IMR-90 (cell line): ENCODE measurements at regions not wholly inside any gene's neighbourhood (a gene's known extent, or its start where the extent isn't known, plus 50 kb on each side); places are given as distances from the start of the nearest gene placed in this dataset.

Source experiments
- ATAC-seq: fragments of 200-7000 bp; cut with Tn5 transposase; 2 replicates; pipeline ENCODE4 v1.9.1; 2020; ENCODE audit warnings: low read depth, mild to moderate bottlenecking, moderate library complexity
- BruUV-seq: library from RNA; stranded (reverse); fragments of 400-500 nt; replicated peaks from 2 replicates; lab custom pipeline; 2021; lab: Mats Ljungman, UMichigan
- CTCF ChIA-PET: fragments of 300-600 bp; formaldehyde crosslinking; extraction: SDS; loops from one replicate; lab custom pipeline; 2021; ENCODE audit warnings: antibody characterized with exemption; lab: Yijun Ruan, JAX
- POLR2A ChIA-PET: fragments of 300-600 bp; sonication (Branson Sonifier 250); formaldehyde crosslinking; loops from one replicate; lab custom pipeline; 2022; ENCODE audit warnings: antibody characterized with exemption; ENCODE audit not compliant: unreplicated experiment; lab: Charles Lee
- DNase-seq: peaks from one replicate; pipeline ENCODE4 v3.0.0; 2013
- H2AFZ ChIP-seq: replicated peaks from 2 replicates; pipeline ENCODE3; 2013; ENCODE audit warnings: low read length, mild to moderate bottlenecking; ENCODE audit not compliant: poor library complexity
- H2AK5ac ChIP-seq: 2 replicates; pipeline ENCODE4 v1.6.1; 2013; ENCODE audit warnings: low read depth, low read length, inconsistent platforms
- H2AK9ac ChIP-seq: replicated peaks from 2 replicates; pipeline ENCODE3; 2013; ENCODE audit warnings: mild to moderate bottlenecking, low read depth, low read length, moderate library complexity; ENCODE audit not compliant: poor library complexity
- H2BK120ac ChIP-seq: 2 replicates; pipeline ENCODE4 v1.6.1; 2013; ENCODE audit warnings: low read depth, low read length, inconsistent platforms
- H2BK15ac ChIP-seq: 3 replicates; pipeline ENCODE4 v1.6.1; 2013; ENCODE audit warnings: low read depth, low read length, inconsistent platforms
- H2BK20ac ChIP-seq: 2 replicates; pipeline ENCODE4 v1.6.1; 2013; ENCODE audit warnings: low read depth, mild to moderate bottlenecking, inconsistent platforms, low read length, moderate library complexity
- H2BK5ac ChIP-seq: 2 replicates; pipeline ENCODE4 v1.6.1; 2013; ENCODE audit warnings: mild to moderate bottlenecking, low read depth, low read length, inconsistent platforms; ENCODE audit not compliant: poor library complexity, severe bottlenecking
- H3K14ac ChIP-seq: replicated peaks from 2 replicates; pipeline ENCODE4 v1.6.1; 2013; ENCODE audit warnings: low read depth, low read length, inconsistent platforms
- H3K18ac ChIP-seq: 2 replicates; pipeline ENCODE4 v1.6.1; 2013; ENCODE audit warnings: low read depth, low read length, control low read depth
- H3K23ac ChIP-seq: 2 replicates; pipeline ENCODE4 v1.6.1; 2013; ENCODE audit warnings: low read depth, low read length, inconsistent platforms
- H3K27ac ChIP-seq: 2 replicates; pipeline ENCODE4 v1.5.1; 2013; ENCODE audit warnings: mild to moderate bottlenecking, control low read depth, low read length; ENCODE audit not compliant: insufficient read depth
- H3K27me3 ChIP-seq: 2 replicates; pipeline ENCODE4 v1.6.1; 2013; ENCODE audit warnings: low read length; ENCODE audit not compliant: control insufficient read depth, insufficient read depth
- H3K36me3 ChIP-seq: 2 replicates; pipeline ENCODE4 v1.6.1; 2013; ENCODE audit warnings: low read length, mixed read lengths; ENCODE audit not compliant: control insufficient read depth, insufficient read depth
- H3K4ac ChIP-seq: 2 replicates; pipeline ENCODE4 v1.6.1; 2013; ENCODE audit warnings: low read depth, low read length, inconsistent platforms
- H3K4me1 ChIP-seq: 2 replicates; pipeline ENCODE4 v1.6.1; 2013; ENCODE audit warnings: low read length, mixed read lengths; ENCODE audit not compliant: control insufficient read depth, insufficient read depth
- H3K4me2 ChIP-seq: 2 replicates; pipeline ENCODE4 v1.6.1; 2013; ENCODE audit warnings: low read depth, mild to moderate bottlenecking, control low read depth, low read length, moderate library complexity
- H3K4me3 ChIP-seq: 2 replicates; pipeline ENCODE4 v1.5.1; 2013; ENCODE audit warnings: low read depth, mild to moderate bottlenecking, control low read depth, low read length, moderate library complexity; ENCODE audit not compliant: insufficient read depth
- H3K56ac ChIP-seq: 2 replicates; pipeline ENCODE4 v1.6.1; 2013; ENCODE audit warnings: low read length, inconsistent platforms; ENCODE audit not compliant: insufficient read depth; ENCODE audit errors: extremely low read depth
- H3K79me1 ChIP-seq, 2 experiments: 2 replicates each; pipeline ENCODE4 v1.6.1; 2013; ENCODE audit warnings: low read length in 2 of 2, inconsistent platforms in 1 of 2, low read depth in 1 of 2
- H3K9ac ChIP-seq: 2 replicates; pipeline ENCODE4 v1.6.1; 2013; ENCODE audit warnings: low read depth, low read length, control low read depth
- H3K9me1 ChIP-seq: 2 replicates; pipeline ENCODE4 v1.6.1; 2013; ENCODE audit warnings: low read length, inconsistent platforms; ENCODE audit not compliant: insufficient read depth
- H3K9me3 ChIP-seq: 2 replicates; pipeline ENCODE4 v1.6.1; 2013; ENCODE audit warnings: low read length; ENCODE audit not compliant: control insufficient read depth, insufficient read depth
- H4K20me1 ChIP-seq: 2 replicates; pipeline ENCODE4 v1.6.1; 2013; ENCODE audit warnings: low read length, inconsistent platforms; ENCODE audit not compliant: insufficient read depth
- H4K5ac ChIP-seq: 2 replicates; pipeline ENCODE4 v1.6.1; 2013; ENCODE audit warnings: mild to moderate bottlenecking, low read depth, low read length, control low read depth
- H4K8ac ChIP-seq, 2 experiments: 2 replicates each; pipeline ENCODE4 v1.6.1; 2013; ENCODE audit warnings: low read depth in 2 of 2, low read length in 2 of 2, control low read depth in 1 of 2, inconsistent platforms in 1 of 2
- H4K91ac ChIP-seq: 2 replicates; pipeline ENCODE4 v1.6.1; 2013; ENCODE audit warnings: low read depth, low read length, inconsistent platforms; ENCODE audit not compliant: insufficient read depth
- BHLHE40 ChIP-seq: fragments of 150-350 bp; IDR thresholded peaks from 2 replicates; pipeline ENCODE4 v1.6.1; 2016; ENCODE audit warnings: mild to moderate bottlenecking, low read depth, low read length
- CEBPB ChIP-seq: IDR thresholded peaks from 2 replicates; pipeline ENCODE4 v1.6.1; 2012; ENCODE audit warnings: low read depth, low read length, improper control_type of control experiment
- CHD1 ChIP-seq: IDR thresholded peaks from 2 replicates; pipeline ENCODE4 v1.6.1; 2012; ENCODE audit warnings: low read depth, low read length, improper control_type of control experiment
- FOS ChIP-seq: fragments of 150-350 bp; IDR thresholded peaks from 2 replicates; pipeline ENCODE4 v1.6.1; 2016; ENCODE audit warnings: low read depth, low read length
- MAZ ChIP-seq: IDR thresholded peaks from 2 replicates; pipeline ENCODE4 v1.6.1; 2012; ENCODE audit warnings: low read depth, mild to moderate bottlenecking, low read length, improper control_type of control experiment, moderate library complexity, borderline replicate concordance
- MXI1 ChIP-seq: IDR thresholded peaks from 2 replicates; pipeline ENCODE4 v1.6.1; 2012; ENCODE audit warnings: low read depth, mild to moderate bottlenecking, low read length, moderate library complexity, borderline replicate concordance
- RAD21 ChIP-seq: IDR thresholded peaks from 2 replicates; pipeline ENCODE4 v1.6.1; 2012; ENCODE audit warnings: low read length, improper control_type of control experiment
- RFX5 ChIP-seq: IDR thresholded peaks from 2 replicates; pipeline ENCODE4 v1.8.0; 2012; ENCODE audit warnings: low read depth, mild to moderate bottlenecking, low read length, moderate library complexity
- SMC3 ChIP-seq: fragments of 150-350 bp; IDR thresholded peaks from 2 replicates; pipeline ENCODE4 v1.6.1; 2016; ENCODE audit warnings: low read depth, mild to moderate bottlenecking, antibody characterized with exemption, low read length, moderate library complexity
- WGBS, 2 experiments: methylation state at CpG; one replicate each; pipeline versions ENCODE4 v1.1.5 to v1.1.7; 2013; ENCODE audit warnings: missing lambda C conversion rate in 2 of 2; ENCODE audit not compliant: insufficient read length in 1 of 2; ENCODE audit errors: extremely low coverage in 2 of 2; 5-methylcytosine and 5-hydroxymethylcytosine counted together
- dilution Hi-C: fragments of 300-500 bp; cut with HindIII; formaldehyde crosslinking; loops from one replicate; pipeline ENCODE4 v1.14.3; 2018; ENCODE audit warnings: low sequenced_read_pairs; ENCODE audit not compliant: unreplicated experiment
- in situ Hi-C: fragments of 300-500 bp; cut with MboI; formaldehyde crosslinking; loops from 3 replicates; pipeline ENCODE4 v1.14.3; 2019; ENCODE audit warnings: low sequenced_read_pairs, inconsistent platforms, mixed read lengths
- intact Hi-C: fragments of 100-400 bp; cut with micrococcal nuclease; formaldehyde crosslinking; loops from 2 replicates; pipeline ENCODE4 v1.10.0; 2022
- TF ChIP-seq, protein P1 (sequence below): fragments of 150-350 bp; IDR thresholded peaks from 2 replicates; pipeline ENCODE4 v1.6.1; 2016; ENCODE audit warnings: low read depth, mild to moderate bottlenecking, low read length, moderate library complexity, borderline replicate concordance

DNA sequence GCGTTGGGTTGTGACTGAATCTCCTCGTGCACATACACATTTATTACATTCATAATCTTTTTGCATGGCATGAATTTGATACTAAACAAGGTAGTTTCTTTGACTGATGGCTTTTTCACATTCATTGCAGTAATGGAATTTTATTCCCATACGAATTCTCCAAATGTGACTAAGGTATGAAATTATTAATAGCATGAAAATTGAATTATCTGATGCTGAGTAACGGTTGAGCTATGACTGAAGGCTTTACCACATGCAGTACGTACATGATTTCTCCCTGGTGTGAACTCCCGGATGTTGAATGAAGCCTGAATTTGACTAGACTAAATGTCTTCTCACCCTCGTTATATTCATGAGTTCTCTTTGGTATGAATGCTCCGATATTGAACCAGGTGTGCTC lies 104.4 kb upstream of the C1GALT1 start:
- dilution Hi-C loops (no loop called here), intact Hi-C loops (no loop called here), in situ Hi-C loops (no loop called here)
- no peaks in the 10 kb centered on the region for H3K9me3 ChIP-seq
- H4K20me1 ChIP-seq = no peaks in the 10 kb centered on the region
- no peak overlapping the region for H3K4me2 ChIP-seq
- H3K4me3 ChIP-seq = no peak overlapping the region
- no peak for DNase-seq
- H3K27me3 ChIP-seq = no peaks in the 10 kb centered on the region
- CTCF ChIA-PET = no interaction called here
- no peak overlapping the region for H4K8ac ChIP-seq
- H3K4me1 ChIP-seq = no peaks in the 10 kb centered on the region
- no peak overlapping the region for H2BK15ac ChIP-seq
- H2BK5ac ChIP-seq = no peak overlapping the region
- no peak overlapping the region for H3K9ac ChIP-seq
- no peak overlapping the region for H3K18ac ChIP-seq
- no CpG with 5 or more reads among the region's 8 CpGs for WGBS, 2 experiments
- POLR2A ChIA-PET = no interaction called here
- H4K5ac ChIP-seq = no peak overlapping the region
- no peak overlapping the region for H2AK9ac ChIP-seq
- no peak overlapping the region for H3K56ac ChIP-seq
- no peak for ATAC-seq
- no peak overlapping the region for H2BK120ac ChIP-seq
- no peaks in the 10 kb centered on the region for H3K79me1 ChIP-seq
- no TSS peak for BruUV-seq
- no peak for TF ChIP-seq FOS
- no peak for TF ChIP-seq SMC3
- no peak for TF ChIP-seq CHD1
- no peak for TF ChIP-seq MXI1
- TF ChIP-seq RFX5 = no peak
- TF ChIP-seq MAZ = no peak
- no peak for TF ChIP-seq RAD21
- TF ChIP-seq, protein P1, sequence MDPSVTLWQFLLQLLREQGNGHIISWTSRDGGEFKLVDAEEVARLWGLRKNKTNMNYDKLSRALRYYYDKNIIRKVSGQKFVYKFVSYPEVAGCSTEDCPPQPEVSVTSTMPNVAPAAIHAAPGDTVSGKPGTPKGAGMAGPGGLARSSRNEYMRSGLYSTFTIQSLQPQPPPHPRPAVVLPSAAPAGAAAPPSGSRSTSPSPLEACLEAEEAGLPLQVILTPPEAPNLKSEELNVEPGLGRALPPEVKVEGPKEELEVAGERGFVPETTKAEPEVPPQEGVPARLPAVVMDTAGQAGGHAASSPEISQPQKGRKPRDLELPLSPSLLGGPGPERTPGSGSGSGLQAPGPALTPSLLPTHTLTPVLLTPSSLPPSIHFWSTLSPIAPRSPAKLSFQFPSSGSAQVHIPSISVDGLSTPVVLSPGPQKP = no peak
- no peak for TF ChIP-seq BHLHE40
- TF ChIP-seq CEBPB = no peak
- no peak overlapping the region for H3K23ac ChIP-seq
- no peak overlapping the region for H3K27ac ChIP-seq
- no peak overlapping the region for H4K91ac ChIP-seq
- no peaks in the 10 kb centered on the region for H3K9me1 ChIP-seq
- no peak overlapping the region for H3K4ac ChIP-seq
- H3K36me3 ChIP-seq = no peaks in the 10 kb centered on the region
- no peak overlapping the region for H3K14ac ChIP-seq
- no peak overlapping the region for H2BK20ac ChIP-seq
- no peak overlapping the region for H2AK5ac ChIP-seq
- H2AFZ ChIP-seq = no peak overlapping the region
